SIG-M5 treated with dmso at 0.1 percent for 504 hours (cell line): ENCODE measurements at regions not wholly inside any gene's neighbourhood (a gene's known extent, or its start where the extent isn't known, plus 50 kb on each side); places are given as distances from the start of the nearest gene placed in this dataset.
"Not testable (repeated sequence)": the region's sequence is repeated elsewhere in the genome, so short reads cannot be mapped to it uniquely, and the experiment has no call there.

Experiments
- DNase-seq: peaks from one replicate; lab custom pipeline; 2025; ENCODE audit not compliant: unreplicated experiment; lab: John Stamatoyannopoulos, UW

DNA sequence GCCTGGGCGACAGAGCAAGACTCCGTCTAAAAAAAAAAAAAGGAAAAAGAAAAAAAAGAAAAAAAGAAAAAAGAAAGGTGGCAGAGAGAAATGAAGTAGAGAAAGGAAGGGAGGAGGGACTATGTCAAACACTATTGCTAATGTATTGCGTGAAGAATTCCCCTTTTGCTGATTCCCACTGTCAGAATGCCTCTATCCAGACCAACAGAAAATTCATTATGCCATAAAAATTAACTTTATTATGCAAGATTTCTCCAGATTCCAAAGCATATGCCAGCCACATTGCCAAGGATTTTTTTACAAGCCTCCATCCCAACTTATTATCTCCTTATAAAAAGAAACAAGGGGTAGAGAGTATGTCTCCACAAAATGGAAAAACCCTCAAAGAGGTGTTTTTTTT, 209.3 kb downstream of the MTERF1 start:
- no peak for DNase-seq

DNA sequence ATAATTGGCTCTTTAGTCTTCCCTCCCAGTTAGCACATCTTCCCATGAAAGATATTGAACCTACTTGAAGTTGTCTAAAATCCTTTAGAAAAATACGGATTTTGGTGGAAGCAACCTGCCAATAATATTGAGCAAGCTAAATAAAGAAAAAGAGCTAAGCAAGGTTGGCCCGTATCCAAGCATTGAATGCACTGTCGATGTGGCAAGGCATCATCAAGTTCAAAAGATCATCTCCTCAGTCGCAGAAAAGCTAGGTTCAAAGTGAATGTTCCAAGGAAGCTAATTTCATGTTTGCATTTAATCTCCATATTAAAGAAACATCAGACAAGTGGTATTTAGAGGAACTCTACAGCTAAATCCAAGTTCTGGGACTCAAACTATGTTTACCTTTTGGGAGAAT, 206.0 kb downstream of the MTERF1 start:
- DNase-seq, result no peak

DNA sequence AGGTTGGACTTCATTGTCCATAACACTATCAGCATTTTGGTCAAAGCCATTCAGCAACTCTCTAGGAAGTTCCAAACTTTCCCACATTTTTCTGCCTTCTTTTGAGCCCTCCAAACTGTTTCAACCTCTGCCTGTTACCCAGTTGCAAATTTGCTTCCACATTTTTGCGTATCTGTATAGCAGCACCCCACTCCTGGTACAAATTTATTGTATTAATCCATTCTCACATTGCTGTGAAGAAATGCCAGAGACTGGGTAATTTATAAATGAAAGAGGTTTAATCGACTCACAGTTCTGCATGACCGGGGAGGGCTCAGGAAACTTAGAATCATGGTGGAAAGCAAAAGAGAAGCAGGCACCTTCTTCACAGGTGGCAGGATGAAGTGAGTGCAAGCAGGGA, 198.8 kb downstream of the MTERF1 start:
- DNase-seq, result no peak

DNA sequence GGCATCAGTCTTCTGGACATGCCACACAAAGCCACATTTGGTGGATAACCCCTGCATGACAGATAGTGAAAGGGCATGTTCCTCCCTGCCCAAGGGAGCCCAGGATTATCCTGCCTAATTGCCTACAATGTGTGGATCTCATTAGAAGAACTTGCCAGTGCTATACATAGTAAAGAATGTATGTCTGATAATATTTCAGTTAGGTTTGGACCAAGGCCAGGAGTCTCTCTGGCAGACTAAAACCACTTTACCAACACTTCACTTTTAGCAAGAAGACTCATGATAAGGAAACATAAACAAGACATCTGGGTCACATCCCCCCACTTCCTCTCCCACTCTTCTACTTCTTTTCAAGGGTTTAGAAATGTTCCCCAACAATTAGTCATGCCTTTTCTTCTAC, 196.7 kb downstream of the MTERF1 start:
- peak; percentile 34 for DNase-seq

DNA sequence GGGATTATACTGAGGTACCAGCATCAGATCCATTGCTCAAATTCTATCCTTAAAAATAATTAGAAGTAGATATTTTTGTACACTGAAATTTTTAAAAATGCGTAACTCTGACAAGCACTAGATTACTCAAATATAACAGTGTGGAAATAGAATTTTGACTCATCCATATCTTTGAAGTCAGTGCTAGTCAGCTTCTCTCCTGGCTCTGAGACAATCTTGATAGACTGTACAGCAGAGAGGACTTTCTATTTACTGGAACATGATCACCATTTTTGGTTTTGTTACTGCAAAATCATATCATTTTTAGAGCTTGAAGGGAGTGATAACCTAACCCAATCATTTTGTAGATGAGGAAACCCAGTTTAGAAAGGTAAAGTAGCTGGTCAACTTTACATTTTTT, 195.0 kb downstream of the MTERF1 start:
- DNase-seq, result no peak

DNA sequence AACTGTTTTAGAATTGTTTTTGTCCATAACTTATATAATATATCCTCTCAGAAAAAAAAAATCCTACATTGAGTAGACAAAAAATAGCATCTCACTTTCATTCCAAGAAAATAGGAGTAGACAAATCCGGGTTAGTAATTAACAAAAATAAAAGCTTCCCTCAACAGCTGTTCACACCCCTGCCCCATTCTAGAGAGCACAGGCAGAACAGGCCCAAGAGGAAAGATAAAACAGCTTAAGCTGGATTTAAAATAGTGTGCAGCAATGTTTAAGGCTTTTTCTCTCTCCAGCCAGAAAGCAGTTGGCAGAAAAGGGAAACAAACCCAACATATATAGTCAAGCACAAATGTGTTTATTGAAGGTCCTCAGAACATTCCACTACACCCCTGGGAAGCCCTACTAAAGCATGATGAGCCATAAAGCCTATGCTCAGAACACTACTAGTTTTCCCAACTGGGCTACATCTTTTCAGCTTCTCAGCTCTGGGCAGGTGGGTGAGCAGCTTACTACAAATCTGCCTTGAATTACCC, 189.9 kb downstream of the MTERF1 start:
- no peak for DNase-seq

DNA sequence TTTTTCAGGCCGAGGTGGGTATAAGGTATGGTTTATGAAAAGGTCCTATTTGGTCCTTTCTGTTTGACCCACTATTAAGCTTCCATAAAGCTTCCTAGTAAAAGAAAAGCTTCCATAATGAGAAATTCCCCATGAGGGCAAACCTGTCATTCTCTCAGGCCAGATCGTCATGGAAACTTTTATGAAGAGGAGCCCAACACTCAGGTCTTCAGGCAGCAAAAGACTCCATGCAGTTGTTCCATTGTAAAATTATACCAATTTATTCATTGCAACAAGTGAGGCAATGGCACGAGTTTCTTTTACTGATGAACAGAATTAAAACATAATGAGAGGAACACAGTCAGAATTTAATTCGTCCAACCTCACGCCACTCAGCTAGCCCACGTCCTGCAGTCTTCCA, 188.6 kb downstream of the MTERF1 start:
- DNase-seq, result no peak

DNA sequence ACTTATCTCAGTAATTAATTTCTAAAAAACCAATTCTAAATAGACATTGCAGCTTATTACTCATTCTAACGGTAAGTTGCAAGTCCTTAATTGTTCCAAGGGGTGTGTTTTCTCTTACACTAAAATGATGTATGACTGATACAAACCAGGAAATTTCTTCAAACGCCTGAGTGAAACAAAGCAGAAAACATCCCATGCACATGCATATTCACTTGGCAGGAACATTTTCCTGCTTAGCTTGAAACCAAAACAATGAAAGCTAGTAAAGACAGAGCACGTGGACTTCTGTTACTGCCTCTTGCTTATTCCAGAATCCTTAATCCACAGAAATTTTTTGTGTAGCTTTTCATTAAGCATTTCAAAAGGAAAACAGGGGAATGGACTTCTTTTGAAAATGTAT, 187.7 kb downstream of the MTERF1 start:
- no peak for DNase-seq

DNA sequence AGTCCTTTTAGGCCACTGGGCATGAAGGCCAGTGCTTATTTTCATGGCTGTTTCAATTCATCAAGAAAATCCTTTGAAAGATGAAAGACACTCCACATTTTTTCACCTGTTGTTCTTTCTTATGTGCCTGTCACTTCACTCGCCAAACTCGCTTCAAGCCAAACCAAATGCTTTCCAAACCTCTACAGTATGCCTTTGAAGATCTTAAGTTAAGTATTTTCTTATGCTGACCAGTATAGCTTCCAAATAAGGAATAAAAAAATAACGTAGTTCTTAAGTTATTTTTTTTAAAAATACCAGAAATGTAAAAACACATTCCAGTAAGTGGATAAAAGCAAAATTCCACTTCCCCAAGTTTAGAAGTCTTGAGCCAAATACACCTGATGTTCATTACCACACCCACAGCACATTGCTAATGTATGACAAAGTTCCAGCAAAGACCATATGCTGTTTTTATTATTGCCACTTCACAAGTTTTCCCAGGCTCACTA, 186.1 kb downstream of the MTERF1 start:
- no peak for DNase-seq

DNA sequence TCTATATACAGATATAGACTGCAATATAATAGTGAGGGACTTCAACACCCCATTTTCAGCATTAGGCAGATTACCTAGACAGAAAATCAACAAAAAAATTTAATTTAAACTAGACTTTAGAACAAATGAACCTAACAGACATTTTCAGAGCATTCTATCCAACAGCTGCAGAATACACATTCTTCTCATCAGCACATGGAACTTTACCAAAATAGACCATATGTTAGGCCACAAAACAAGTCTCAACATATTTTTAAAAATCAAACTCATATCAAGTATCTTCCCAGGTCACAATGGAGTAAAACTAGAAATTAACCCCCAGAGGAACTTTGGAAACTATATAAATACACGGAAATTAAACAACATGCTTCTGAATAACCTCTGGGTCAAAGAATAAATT, 169.6 kb downstream of the MTERF1 start:
- DNase-seq, result no peak

DNA sequence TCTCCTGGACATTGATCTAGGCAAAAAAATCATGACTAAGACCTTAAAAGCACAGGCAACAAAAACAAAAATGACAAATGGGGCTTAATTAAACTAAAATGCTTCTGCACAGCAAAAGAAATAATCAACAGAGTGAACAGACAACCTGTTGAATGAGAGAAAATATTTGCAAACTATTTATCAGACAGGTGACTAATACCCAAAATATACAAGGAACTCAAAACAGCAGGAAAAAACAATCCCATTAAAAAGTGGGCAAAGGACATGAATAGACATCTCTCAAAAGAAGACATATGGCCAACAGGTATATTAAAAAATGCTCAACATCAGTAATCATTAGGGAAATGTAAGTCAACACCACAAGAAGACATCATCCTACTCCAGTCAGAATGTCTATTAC, 166.8 kb downstream of the MTERF1 start:
- DNase-seq, result no peak

DNA sequence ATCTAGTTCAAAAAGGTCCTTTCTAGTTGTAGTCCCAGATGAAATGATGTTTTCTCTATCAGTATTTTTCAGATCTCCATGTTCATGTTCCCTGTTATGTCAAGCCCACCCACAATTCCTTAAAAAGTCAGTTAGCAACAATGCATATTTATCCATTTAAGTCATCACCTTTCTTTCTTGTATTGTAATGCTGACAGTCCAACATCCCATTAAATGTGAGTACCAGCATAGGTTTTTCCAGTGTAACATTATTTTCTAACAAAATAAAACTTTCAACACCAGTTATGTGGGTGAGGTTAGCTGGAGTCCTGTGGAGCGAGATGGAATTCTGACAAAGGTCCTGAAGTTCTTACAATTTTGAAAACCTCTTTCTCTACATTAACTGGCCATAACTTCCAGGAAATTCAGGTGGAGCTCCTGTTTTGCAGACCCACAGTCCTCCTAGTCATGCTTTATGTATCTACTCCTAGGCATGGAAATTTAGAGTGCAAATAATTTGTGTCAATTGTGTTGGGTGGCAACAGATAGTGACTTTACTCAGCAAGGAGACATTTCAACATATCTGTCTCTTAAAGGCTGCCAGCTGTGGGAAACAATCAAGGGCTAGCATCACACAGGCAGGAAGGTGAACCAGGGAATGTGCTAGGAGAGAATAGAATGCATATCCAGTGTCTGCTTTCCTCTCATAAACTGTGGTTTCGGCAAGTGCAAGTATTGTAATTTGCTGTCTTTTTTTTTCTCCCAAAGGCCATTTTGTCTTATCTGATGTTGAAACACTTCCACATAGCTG, 162.6 kb downstream of the MTERF1 start:
- no peak for DNase-seq

DNA sequence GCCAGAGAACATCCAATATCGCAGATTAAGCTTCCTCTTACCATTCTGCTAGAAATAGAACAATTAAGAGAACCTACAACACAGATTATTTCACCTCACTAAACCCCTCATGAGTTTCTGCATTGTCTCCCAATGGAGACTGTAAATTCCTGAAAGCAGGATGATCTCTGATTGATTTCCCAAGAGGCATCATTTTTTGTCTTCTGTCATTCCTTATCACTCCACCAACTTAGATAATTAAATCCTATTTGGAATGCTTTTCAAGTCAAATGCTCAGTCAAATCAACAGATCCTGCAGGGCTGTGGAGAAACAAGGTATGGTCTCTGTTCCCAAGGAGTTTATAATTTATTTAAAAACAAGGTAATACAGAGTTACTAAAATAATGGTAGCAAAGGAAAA, 161.5 kb downstream of the MTERF1 start:
- DNase-seq, result no peak

DNA sequence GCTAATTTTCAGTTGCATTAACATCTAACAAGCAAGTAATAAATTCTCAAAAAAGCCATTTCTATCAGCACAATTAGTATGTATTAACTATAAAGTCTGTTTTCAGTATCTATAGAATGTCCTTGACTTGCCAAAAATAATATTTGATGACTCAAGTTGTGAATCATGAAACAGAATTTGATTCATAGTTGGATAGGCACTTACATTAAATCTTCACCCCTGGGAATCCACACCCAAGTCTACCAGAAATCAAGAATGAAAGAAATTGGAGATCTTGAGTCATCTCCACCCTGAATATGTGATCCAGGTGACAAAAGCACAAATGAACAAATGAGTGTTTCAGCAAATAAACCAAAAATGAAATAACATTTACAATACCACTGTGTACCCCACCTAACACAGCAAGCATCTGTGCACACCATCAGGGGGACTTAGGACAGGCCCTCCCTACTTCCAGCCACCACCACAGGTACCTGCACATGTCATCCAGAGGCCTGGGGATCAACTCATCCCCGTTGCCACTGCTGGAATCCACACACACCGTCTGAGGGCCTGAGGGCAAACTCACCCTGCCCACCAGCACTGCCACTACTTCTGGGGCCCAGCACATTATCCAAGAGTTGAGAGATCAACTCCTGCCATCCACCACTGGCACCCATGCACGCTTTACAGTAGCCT, 160.1 kb downstream of the MTERF1 start:
- DNase-seq, result no peak

DNA sequence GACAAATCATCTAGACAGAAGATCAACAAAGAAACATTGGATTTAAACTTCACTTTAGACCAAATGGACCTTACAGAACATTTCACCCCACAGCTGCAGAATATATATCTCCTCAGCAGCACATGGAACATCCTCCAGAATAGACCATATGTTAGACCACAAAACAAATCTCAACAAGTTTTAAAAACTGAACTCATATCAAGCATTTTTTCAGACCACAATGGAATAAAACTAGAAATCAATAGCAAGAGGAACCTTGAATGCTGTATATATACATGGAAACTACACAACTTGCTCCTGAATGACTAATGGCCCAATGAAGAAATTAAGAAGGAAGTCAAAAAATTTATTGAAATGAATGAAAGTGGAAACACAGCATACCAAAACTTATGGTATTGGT, 157.7 kb downstream of the MTERF1 start:
- no peak for DNase-seq

DNA sequence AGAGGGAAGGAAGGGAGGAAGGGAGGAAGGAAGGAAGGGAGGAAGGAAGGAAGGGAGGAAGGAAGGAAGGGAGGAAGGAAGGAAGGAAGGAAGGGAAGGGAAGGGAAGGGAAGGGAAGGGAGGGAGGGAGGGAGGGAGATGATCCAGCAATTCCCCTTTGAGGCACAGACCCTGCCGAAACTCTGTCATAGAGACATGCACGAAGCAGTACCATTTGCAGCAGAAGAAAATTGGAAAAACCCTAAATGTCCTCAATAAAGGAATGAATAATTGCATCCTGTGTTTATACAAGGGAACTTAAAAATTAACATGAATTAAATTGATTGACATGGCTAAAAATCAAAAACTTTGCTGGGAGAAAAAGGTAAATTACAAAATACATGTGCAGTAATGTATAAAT, 151.5 kb downstream of the MTERF1 start:
- not testable (repeated sequence) for DNase-seq

DNA sequence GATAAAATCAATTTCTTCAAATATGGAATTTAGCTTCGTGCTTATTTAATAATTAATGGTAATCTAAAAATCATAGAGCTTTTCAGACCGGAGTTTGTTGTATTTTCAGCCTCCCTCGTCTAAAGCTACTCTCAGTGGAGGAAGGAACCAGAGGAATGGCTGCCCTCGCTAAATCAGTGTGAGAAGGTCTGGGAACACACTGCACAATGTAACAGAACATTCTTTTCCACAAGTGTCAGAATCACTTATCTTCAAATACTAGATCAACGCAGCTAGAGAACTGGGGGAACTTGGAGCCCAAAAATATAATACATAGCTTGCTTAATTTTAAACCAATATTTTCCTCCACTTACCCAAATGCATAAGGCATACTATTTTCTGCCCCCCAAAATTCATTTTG, 148.5 kb downstream of the MTERF1 start:
- DNase-seq, result no peak

DNA sequence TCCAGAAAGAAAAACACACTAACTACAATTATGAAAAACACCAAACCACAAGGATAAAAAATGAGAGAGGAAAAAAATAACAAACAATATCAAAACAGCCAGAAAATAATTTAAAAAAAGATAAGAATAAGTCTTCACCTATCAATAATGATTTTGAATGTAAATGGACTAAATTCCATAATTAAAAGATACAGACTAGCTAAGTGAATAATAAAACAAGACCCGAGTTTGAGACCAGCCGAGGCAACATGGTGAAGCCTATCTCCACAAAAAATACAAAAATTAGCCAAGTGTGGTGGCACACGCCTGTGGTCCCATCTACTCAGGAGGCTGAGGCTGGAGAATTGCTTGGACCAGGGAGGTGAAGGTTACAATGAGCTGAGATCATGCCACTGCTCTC, 131.1 kb downstream of the MTERF1 start:
- DNase-seq, result no peak

DNA sequence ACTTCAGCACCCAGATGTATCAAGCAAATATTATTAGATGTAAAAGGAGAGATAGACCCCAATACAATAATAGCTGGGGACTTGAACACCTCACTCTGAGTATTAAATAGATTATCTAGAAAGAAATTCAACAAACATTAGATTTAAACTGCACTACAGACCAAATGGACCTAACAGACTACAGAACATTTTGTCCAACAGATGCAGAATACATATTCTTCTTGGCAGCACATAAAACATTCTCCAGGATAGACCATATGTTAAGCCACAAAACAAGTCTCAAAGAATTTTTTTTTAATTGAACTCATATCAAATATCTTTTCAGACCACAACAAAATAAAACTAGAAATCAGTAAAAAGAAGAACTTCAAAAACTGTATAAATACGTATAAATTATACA, 130.4 kb downstream of the MTERF1 start:
- DNase-seq, result no peak

DNA sequence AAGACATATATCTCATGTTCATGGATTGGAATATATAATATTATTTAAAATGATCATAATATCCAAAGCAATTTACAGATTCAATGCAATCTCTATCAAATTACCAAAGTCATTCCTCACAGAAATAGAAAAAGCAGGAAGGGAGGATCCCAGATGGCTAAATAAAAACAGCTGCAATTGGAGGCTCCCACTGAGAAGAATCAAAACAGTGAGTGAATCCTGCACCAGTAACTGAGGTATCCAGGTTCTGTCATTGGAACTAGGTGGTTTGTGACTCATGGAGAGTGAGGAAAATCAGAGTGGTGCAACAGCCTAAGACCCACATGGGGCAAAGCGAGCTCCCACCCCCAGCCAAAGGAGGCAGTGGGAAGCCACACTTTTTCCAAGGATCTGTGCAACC, 128.4 kb downstream of the MTERF1 start:
- no peak for DNase-seq

DNA sequence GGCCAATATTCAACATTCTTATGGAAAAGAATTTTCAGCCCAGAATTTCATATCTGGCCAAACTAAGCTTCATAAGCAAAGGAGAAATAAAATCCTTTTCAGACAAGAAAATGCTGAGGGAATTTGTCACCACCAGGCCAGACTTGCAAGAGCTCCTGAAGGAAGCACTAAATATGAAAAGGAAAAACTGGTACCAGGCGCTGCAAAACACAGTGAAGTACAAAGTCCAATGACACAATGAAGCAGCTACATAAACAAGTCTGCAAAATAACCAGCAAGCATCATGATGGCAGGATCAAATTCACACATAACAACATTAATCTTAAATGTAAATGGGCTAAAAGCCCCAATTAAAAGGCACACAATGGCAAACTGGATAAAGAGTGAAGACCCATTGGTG, 126.2 kb downstream of the MTERF1 start:
- DNase-seq, result not testable (repeated sequence)

DNA sequence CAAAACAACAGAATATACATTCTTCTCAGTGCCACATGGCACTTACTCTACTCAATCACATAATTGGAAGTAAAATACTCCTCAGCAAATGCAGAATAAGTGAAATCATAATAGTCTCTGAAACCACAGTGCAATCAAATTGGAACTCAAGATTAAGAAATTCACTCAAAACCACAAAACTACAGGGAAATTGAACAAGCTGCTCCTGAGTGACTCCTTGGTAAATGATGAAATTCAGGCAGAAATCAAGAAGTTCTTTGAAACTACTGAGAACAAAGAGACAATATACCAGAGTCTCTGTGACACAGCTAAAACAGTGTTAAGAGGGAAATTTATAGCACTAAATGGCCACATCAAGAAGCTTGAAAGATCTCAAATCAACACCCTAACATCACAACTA, 125.4 kb downstream of the MTERF1 start:
- not testable (repeated sequence) for DNase-seq
